Endothelial cell of umbilical vein (primary cell): ENCODE measurements at regions not wholly inside any gene's neighbourhood (a gene's known extent, or its start where the extent isn't known, plus 50 kb on each side); places are given as distances from the start of the nearest gene placed in this dataset.

ENCODE experiments used
- BruUV-seq: library from RNA; stranded (reverse); fragments of 400-500 nt; replicated peaks from 2 replicates; lab custom pipeline; 2021; lab: Mats Ljungman, UMichigan
- CTCF ChIA-PET: fragments of 300-600, 350-600 bp; sonication (Branson Sonifier 250); formaldehyde crosslinking; loops from one replicate; lab custom pipeline; 2021; ENCODE audit warnings: antibody characterized with exemption, inconsistent platforms; lab: Charles Lee
- POLR2A ChIA-PET: fragments of 300-600, 350-600 bp; sonication (Branson Sonifier 250); formaldehyde crosslinking; loops from one replicate; lab custom pipeline; 2021; ENCODE audit warnings: antibody characterized with exemption, inconsistent platforms; lab: Charles Lee
- DNase-seq: peaks from one replicate; pipeline ENCODE4 v3.0.0-alpha.2; 2011; ENCODE audit warnings: low read depth, low spot score
- FAIRE-seq: peaks from 2 replicates; lab custom pipeline; 2011; peaks lifted over from hg19 to GRCh38; lab: Jason Lieb, UNC
- H2AFZ ChIP-seq: 2 replicates; pipeline ENCODE4 v1.6.0; 2012; ENCODE audit warnings: low read depth, low read length, control low read depth, inconsistent platforms
- H3K27ac ChIP-seq: 2 replicates; pipeline ENCODE4 v1.5.1; 2011; ENCODE audit warnings: low read depth, mild to moderate bottlenecking, control low read depth, low read length, moderate library complexity; ENCODE audit not compliant: insufficient read depth
- H3K27me3 ChIP-seq, 2 experiments: 2 replicates each; pipeline versions ENCODE4 v1.6.0 to v1.6.1; 2011; ENCODE audit warnings: low read length in 2 of 2, mixed read lengths in 1 of 2; ENCODE audit not compliant: control insufficient read depth in 2 of 2, insufficient read depth in 2 of 2
- H3K36me3 ChIP-seq, 2 experiments: 2 replicates in 1 of 2; 3 replicates in 1 of 2; pipeline ENCODE4 v1.5.1; 2011; ENCODE audit warnings: low read length in 2 of 2, mild to moderate bottlenecking in 1 of 2, moderate library complexity in 1 of 2; ENCODE audit not compliant: control insufficient read depth in 2 of 2, insufficient read depth in 2 of 2; ENCODE audit errors: extremely low read depth in 1 of 2
- H3K4me1 ChIP-seq: 3 replicates; pipeline ENCODE4 v1.5.1; 2011; ENCODE audit warnings: mild to moderate bottlenecking, low read length; ENCODE audit not compliant: control insufficient read depth, insufficient read depth; ENCODE audit errors: extremely low read depth
- H3K4me2 ChIP-seq: 2 replicates; pipeline ENCODE4 v1.6.1; 2011; ENCODE audit warnings: low read length, control low read depth, mixed read lengths; ENCODE audit not compliant: insufficient read depth
- H3K4me3 ChIP-seq, 3 experiments: fragments of 200-600 bp in 1 of 3; sonication (generic), shearing (Covaris generic) in 1 of 3; replicated peaks in 1 of 3; 2 replicates each; pipeline ENCODE4 v1.5.1; 2011 to 2016; ENCODE audit warnings: control low read depth in 3 of 3, low read length in 3 of 3, mild to moderate bottlenecking in 2 of 3, inconsistent platforms in 1 of 3, low read depth in 1 of 3, moderate library complexity in 1 of 3; ENCODE audit not compliant: insufficient read depth in 1 of 3
- H3K79me2 ChIP-seq: 2 replicates; pipeline ENCODE4 v1.6.0; 2012; ENCODE audit warnings: low read length, inconsistent platforms; ENCODE audit not compliant: control insufficient read depth, insufficient read depth
- H3K9ac ChIP-seq: replicated peaks from 2 replicates; pipeline ENCODE3; 2011; ENCODE audit warnings: low read length, control low read depth; ENCODE audit not compliant: insufficient read depth; ENCODE audit errors: extremely low read depth
- H3K9me1 ChIP-seq: replicated peaks from 3 replicates; pipeline ENCODE4 v1.6.0; 2011; ENCODE audit warnings: mild to moderate bottlenecking, low read length; ENCODE audit not compliant: control insufficient read depth, insufficient read depth; ENCODE audit errors: extremely low read depth
- H3K9me3 ChIP-seq: replicated peaks from 2 replicates; pipeline ENCODE4 v1.5.1; 2012; ENCODE audit warnings: low read length, inconsistent platforms; ENCODE audit not compliant: control insufficient read depth, insufficient read depth
- H4K20me1 ChIP-seq: replicated peaks from 2 replicates; pipeline ENCODE3; 2011; ENCODE audit warnings: mild to moderate bottlenecking, low read length; ENCODE audit not compliant: control insufficient read depth, insufficient read depth; ENCODE audit errors: extremely low read depth
- EZH2 ChIP-seq: IDR thresholded peaks from 2 replicates; pipeline ENCODE4 v1.6.1; 2012; ENCODE audit warnings: borderline replicate concordance, low read depth, mild to moderate bottlenecking, moderate library complexity, low read length, inconsistent platforms; ENCODE audit not compliant: severe bottlenecking
- FOS ChIP-seq: IDR thresholded peaks from 2 replicates; pipeline ENCODE4 v1.6.1; 2011; ENCODE audit warnings: mild to moderate bottlenecking, low read length, moderate library complexity, borderline replicate concordance; ENCODE audit not compliant: insufficient read depth
- GATA2 ChIP-seq: IDR thresholded peaks from 2 replicates; pipeline ENCODE4 v1.7.0; 2011; ENCODE audit warnings: low read depth, mild to moderate bottlenecking, moderate library complexity, mixed read lengths, low read length; ENCODE audit not compliant: insufficient read length, insufficient read depth
- JUN ChIP-seq: IDR thresholded peaks from 2 replicates; pipeline ENCODE4 v1.6.1; 2011; ENCODE audit warnings: borderline replicate concordance, low read depth; ENCODE audit not compliant: insufficient read length, insufficient read depth
- MYC ChIP-seq: IDR thresholded peaks from one replicate; pipeline ENCODE4 v1.6.1; 2011; ENCODE audit warnings: mild to moderate bottlenecking, low read depth, low read length
- POLR2A ChIP-seq: IDR thresholded peaks from 2 replicates; pipeline ENCODE4 v1.6.1; 2012; ENCODE audit warnings: low read depth, mild to moderate bottlenecking, control low read depth, low read length
- POLR2AphosphoS5 ChIP-seq: IDR thresholded peaks from 2 replicates; pipeline ENCODE4 v1.6.1; 2012; ENCODE audit warnings: low read depth, mild to moderate bottlenecking, control low read depth, low read length, moderate library complexity; ENCODE audit not compliant: insufficient read depth
- dilution Hi-C: fragments of 300-500 bp; cut with MboI; formaldehyde crosslinking; loops from one replicate; pipeline ENCODE4 v1.15.0; 2019; ENCODE audit warnings: low sequenced_read_pairs; ENCODE audit not compliant: extremely low pct_ligation_motif_present
- intact Hi-C: fragments of 100-400 bp; cut with micrococcal nuclease; formaldehyde crosslinking; loops from one replicate; pipeline ENCODE4 v1.10.0; 2022
- TF ChIP-seq, protein P1 (sequence below): IDR thresholded peaks from 2 replicates; pipeline ENCODE4 v1.6.1; 2011; ENCODE audit not compliant: insufficient read depth, insufficient read length
- TF ChIP-seq, protein P2 (sequence below), 2 donors: IDR thresholded peaks; 1 replicate in 1 of 2; 2 replicates in 1 of 2; pipeline ENCODE4 v1.5.1; 2011; ENCODE audit warnings: low read length in 2 of 2, mild to moderate bottlenecking in 2 of 2, moderate library complexity in 2 of 2, control low read depth in 1 of 2, inconsistent platforms in 1 of 2, low read depth in 1 of 2; ENCODE audit not compliant: insufficient read depth in 1 of 2; ENCODE audit errors: extremely low read depth in 1 of 2

DNA sequence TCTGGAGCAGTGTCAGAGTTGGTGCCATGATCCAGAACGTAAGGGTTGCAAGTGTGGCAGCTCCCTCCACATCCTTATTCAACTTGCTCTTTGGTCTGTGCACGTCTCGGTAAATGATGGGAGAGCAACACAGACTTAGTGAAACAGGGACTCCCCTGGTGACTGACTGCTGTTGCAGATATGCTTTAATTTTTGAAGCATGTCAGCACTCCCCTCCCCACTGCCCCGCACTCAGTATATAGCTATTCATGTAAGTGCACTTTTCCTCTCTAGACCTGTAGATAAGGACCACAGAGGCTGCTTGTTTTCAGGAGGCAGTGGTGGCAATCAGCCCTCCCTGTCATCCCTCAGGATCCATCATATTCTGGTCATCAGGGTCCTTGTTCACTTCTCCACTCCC, 470.9 kb downstream of the IRS2 start:
- no peak for DNase-seq
- FAIRE-seq, result no peak
- no peak for TF ChIP-seq POLR2AphosphoS5
- no peak for TF ChIP-seq GATA2
- no peak for TF ChIP-seq MYC
- no peak for TF ChIP-seq JUN
- TF ChIP-seq, protein P1, sequence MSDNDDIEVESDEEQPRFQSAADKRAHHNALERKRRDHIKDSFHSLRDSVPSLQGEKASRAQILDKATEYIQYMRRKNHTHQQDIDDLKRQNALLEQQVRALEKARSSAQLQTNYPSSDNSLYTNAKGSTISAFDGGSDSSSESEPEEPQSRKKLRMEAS, result no peak
- H3K36me3 ChIP-seq, result no peaks in the 10 kb centered on the region
- no peak overlapping the region for H3K9ac ChIP-seq
- intact Hi-C loops, result no loop called here
- H3K4me2 ChIP-seq, result no peak overlapping the region
- no peak overlapping the region for H2AFZ ChIP-seq
- no peak overlapping the region for H3K27ac ChIP-seq
- dilution Hi-C loops, result no loop called here
- no peaks in the 10 kb centered on the region for H4K20me1 ChIP-seq
- H3K4me1 ChIP-seq, result no peaks in the 10 kb centered on the region
- ChIA-PET CTCF (no interaction called here), POLR2A (no interaction called here)
- no TSS peak for BruUV-seq
- H3K4me3 ChIP-seq, result no peak overlapping the region
- no peaks in the 10 kb centered on the region for H3K9me3 ChIP-seq
- no peaks in the 10 kb centered on the region for H3K79me2 ChIP-seq
- H3K9me1 ChIP-seq, result no peaks in the 10 kb centered on the region
- no peaks in the 10 kb centered on the region for H3K27me3 ChIP-seq

DNA sequence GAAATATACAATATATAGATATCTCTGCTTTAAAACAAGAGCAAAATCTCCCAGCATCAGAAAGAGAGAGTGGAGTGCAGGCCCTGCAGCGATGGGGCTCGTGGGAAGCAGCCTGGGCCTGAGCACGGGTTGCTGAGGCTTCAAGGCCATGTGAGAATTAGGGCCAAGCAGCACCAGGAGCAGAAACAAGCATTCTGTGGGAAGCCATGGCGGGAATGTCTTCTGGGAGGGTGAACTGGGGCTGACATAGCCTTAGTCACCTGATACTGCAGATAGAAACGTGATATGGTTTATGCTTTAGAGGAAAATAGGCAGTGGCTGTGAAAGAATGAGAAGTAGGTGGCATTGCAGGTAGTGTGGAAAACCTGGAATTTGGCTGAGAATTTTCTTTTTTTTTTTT, 472.3 kb downstream of the IRS2 start:
- H3K27me3 ChIP-seq, result no peaks in the 10 kb centered on the region
- H3K9me1 ChIP-seq, result no peaks in the 10 kb centered on the region
- ChIA-PET CTCF (no interaction called here), POLR2A (no interaction called here)
- no TSS peak for BruUV-seq
- H3K4me3 ChIP-seq, result no peak overlapping the region
- no peaks in the 10 kb centered on the region for H4K20me1 ChIP-seq
- no peak overlapping the region for H3K4me2 ChIP-seq
- dilution Hi-C loops, result no loop called here
- TF ChIP-seq POLR2AphosphoS5 (no peak), FOS (no peak), JUN (no peak), POLR2A (no peak), EZH2 (no peak)
- TF ChIP-seq, protein P1, result no peak
- TF ChIP-seq, protein P2, sequence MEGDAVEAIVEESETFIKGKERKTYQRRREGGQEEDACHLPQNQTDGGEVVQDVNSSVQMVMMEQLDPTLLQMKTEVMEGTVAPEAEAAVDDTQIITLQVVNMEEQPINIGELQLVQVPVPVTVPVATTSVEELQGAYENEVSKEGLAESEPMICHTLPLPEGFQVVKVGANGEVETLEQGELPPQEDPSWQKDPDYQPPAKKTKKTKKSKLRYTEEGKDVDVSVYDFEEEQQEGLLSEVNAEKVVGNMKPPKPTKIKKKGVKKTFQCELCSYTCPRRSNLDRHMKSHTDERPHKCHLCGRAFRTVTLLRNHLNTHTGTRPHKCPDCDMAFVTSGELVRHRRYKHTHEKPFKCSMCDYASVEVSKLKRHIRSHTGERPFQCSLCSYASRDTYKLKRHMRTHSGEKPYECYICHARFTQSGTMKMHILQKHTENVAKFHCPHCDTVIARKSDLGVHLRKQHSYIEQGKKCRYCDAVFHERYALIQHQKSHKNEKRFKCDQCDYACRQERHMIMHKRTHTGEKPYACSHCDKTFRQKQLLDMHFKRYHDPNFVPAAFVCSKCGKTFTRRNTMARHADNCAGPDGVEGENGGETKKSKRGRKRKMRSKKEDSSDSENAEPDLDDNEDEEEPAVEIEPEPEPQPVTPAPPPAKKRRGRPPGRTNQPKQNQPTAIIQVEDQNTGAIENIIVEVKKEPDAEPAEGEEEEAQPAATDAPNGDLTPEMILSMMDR (IDR thresholded peaks at IDR 0.05; ENCODE audit: extremely low read depth in 1 of 2, insufficient read depth in 1 of 2, low read depth in 1 of 2, low read length in 2 of 2), result no peak
- DNase-seq (no peak), FAIRE-seq (no peak)
- H3K9me3 ChIP-seq, result no peaks in the 10 kb centered on the region
- H2AFZ ChIP-seq, result no peak overlapping the region
- no peak overlapping the region for H3K9ac ChIP-seq
- no peaks in the 10 kb centered on the region for H3K4me1 ChIP-seq
- no peak overlapping the region for H3K27ac ChIP-seq
- intact Hi-C loops, result no loop called here
- H3K79me2 ChIP-seq, result no peaks in the 10 kb centered on the region
- H3K36me3 ChIP-seq, result no peaks in the 10 kb centered on the region
